ENCODE measurements at regions not wholly inside any gene's neighbourhood (a gene's known extent, or its start where the extent isn't known, plus 50 kb on each side); places are given as distances from the start of the nearest gene placed in this dataset.
A peak's percentile ranks its signal among the peaks of the same experiment; 100 is the strongest.

DNA sequence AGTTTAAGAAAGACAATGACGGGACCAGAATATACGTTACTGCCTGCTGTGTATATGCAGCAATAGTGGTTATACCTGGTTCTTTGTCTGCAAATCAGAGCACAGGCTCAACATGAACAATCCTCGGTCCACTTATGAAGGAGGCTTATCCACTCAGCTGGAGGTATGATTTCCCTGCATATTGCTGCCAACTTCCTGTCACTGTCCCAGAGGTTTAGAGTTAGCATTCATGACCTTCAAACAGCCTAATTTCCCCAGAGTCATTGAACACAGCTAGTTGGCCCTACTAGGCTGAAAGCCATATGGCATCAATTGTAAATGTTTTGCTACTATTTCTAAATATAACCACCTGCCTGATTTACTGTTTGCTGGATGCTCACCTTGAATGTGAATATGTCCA lies 224.9 kb upstream of the ZNF717 start:
- DNase-seq (ENCODE audit: low spot score), result no peak

DNA sequence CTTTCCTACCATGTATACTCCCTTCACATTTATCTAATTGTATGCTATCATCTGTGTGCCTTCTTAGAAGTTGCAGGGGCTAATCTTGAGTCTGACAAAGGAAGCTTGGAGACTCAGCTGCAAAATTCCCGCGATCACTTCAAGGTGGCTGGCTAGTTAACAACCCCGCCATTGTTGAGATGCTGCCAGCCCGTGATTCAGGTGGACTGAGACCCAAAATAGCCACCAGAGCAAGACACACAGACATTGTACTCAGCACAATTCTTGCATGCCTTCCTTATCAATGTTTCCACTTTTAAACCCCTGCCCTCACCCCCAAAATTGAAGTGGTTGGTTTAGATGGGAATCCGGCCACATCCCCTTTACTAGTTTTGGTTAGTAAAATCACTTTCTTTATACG lies 225.8 kb upstream of the ZNF717 start:
- DNase-seq (ENCODE audit: low spot score), result no peak

DNA sequence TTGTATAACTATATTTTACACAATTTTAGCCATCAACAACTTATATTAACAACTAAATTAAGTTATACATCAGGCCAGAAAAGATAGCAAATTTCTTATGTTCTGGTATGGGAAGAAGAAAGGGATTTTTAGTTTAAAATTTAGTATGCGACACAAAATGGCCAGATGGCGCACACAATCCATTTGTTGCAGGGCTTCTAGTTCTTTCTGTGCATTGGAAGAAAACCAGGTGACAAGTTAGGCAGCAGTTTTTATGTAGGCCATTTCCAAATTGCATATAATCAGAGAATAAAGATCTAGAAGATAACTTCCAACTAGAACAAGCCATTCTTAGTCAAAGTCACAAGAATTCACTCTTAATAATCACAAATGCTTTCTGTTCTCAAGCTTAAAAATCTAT lies 230.1 kb upstream of the ZNF717 start:
- no peak for DNase-seq (ENCODE audit: low spot score)

DNA sequence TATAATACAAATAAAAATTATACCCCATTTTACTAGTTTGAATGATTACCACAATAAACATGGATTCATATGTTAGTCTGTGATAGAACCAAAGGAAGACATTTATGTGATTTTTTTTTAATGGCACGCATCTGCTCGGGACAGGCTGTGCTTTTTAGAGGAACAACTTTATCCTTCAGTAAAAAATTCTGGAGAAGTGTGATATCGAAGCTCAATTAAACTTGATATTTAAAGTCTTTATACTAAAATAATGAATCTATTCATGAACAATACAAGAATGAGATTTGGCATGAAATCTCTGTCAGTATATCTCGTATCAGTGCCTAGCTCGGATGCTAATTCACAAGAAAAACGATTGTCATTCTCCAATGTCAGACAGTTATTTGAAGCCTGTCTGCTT lies 230.8 kb upstream of the ZNF717 start:
- no peak for DNase-seq (ENCODE audit: low spot score)

DNA sequence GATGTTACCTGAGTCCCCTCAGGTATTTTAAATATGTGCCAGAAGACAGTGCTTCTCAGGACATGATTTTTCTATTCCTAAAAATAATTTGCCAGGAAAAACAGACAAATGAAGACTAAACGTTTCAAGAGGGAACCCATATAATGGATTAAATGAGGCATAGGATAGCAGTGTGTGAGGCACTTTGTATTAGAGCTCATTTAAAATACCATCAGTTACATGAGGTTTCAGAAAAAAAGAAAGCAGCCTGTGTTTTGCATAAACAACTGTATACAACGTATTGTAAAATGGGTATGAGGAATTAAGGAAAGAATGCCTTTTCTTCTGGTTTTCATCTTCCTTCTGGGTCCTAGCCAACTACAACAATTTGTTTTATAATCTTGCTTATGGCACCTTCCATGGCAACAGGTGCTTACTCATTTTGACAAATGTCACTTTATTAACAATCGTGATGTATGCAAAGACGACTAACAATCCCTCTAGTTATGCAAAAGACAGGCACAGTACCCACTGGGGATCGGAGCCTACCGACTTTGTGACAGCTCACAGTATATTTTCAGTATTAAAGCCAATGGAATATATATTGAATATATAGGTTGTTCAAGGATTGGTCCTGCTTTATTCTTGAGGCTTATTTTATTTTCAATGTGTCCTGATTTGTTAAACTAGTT lies 231.6 kb upstream of the ZNF717 start:
- DNase-seq (ENCODE audit: low spot score), result no peak

DNA sequence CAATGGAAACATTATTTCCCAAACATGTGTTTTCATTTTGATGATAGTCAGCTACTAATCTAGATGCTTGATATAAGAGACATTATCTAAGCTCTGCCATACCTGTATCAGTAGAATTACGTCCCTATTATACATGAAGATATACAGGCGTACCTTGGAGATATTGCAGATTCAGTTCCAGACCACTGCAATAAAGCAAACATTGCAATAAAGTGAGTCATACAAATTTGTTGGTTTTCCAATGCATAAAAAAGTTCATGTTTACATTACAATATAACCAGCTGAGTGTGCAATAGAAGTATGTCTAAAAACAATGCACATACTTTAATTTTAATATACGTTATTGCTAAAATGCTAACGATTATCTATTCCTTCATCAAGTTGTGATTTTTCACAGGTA lies 236.0 kb upstream of the ZNF717 start:
- no peak for DNase-seq (ENCODE audit: low spot score)

DNA sequence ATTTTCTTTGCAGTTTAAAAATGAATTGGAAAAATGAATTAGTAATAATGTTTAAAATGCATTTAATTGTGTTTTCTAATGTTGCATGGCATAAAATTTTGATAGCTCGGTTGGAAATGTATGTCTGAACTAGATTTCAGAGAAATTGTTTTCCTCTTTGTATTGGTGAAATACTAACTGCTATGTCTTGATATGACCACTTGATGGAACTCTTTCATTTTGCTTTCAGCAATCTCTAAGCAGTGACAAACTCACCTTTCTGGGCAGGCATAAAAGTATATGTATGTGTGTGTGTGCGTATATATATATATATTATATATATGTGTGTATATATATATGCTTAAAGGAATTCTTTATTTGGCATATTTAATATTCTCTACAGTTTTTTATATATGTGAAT lies 239.3 kb upstream of the ZNF717 start:
- peak; percentile 21 for DNase-seq (ENCODE audit: low spot score)

DNA sequence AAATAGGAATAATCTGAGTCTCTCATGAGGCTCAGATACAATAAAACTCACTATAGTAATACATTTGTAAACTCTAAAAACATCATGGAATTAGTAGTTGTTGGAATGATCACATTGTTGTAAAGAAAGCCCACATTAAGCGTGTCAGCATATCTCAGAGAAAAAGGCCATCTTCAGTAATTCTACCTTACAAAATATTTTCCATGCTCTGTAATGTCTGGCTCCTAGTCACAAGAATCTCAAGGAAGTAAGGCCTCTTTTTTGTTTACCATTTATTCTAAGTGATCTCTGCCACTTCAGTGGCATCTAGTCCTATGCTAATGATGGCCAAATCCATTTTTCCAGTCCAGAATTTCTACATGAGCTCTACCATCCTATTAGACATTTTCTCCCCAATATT lies 240.2 kb upstream of the ZNF717 start:
- no peak for DNase-seq (ENCODE audit: low spot score)

DNA sequence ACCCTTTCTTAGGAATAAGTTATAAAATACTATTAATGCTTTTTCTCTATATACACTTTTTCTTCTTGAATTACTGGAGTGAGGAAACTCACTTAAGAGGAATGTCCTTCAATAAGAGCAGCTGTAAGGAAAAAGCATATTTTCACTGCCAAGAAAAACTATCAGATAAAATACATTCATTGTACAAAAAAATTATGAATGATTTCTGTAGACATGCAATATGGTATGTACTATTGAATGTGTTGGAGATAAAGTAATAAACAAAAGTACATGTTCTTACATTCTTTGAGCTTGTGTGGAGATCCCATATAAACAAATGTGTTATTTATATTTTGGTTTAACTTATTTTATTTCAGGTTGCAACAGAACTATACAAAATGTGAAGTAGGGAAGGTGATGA lies 241.0 kb upstream of the ZNF717 start:
- DNase-seq (ENCODE audit: low spot score), result no peak

DNA sequence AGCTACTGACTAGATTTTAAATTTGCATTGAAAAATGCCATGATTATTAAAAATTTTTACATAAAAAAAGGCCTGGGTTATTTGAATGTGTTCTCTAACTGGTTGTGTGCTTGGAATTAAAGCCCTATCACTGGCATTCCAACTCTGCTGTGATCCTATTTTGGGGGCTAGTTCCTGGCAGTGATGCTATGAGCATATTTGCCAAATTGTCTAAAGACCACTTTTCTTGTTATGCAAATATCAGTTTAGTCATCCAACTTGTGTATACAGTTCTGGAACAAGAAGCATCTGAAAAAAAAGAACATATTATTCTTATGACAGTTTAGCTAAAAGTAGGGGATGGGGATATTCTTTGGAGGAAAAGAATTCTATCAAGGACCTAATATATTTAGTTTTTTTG lies 243.4 kb upstream of the ZNF717 start:
- DNase-seq (ENCODE audit: low spot score), result no peak

DNA sequence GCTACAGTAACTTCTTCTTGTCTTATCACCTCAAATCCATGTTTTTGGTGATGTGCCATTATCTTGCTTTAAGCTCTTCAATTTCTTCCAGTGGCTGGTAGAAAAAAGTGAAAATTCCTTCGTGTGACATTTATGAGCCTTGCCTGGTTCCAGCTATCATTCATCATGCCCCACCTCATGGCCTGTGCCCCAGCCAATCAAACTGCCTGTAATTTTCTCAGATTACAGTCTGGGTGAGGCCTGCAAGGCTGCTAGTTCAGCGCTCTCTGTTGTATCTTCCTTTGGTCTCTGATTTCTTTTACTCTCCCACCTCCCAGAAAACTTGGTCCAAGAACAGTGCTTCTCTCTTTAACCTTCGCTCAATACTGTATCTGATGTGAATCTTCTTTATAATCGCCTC lies 249.3 kb upstream of the ZNF717 start:
- no peak for DNase-seq (ENCODE audit: low spot score)

DNA sequence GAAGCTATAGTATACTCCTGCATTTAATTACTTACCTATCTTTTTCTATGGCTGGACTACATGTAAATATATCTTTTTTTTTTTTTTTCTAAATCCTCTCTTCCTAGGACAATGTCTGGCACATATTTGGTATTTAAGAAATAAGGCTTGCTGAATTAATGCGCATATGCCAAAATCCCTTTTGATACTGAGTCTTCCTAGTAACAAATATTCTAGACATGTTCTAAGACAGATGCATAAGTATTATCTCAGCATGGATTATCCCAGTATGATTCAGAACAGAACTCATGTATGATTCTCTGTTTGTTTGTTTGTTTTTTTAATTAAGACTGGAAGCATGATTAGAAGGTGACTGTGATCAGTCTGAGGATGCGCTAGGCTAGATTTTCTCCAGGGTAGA lies 249.8 kb upstream of the ZNF717 start:
- no peak for DNase-seq (ENCODE audit: low spot score)

DNA sequence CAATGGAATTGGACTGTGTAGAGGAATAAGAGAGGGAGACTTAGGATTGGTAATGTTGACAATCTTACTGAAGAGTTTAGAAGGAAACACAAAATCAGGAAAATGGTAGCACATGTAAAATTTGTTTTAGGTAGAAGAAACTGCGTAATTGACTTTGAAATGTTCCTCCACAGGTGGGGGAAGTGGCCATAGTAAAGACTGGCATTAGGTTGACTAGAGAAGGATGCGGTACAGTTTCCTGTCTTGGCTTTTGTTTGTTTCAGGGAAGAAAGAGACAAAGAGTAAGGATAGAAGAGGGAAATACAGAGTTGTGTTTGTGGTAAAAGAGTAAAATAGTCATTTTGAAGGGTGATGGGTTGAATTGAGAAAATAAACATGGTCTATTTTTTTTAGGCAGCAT lies 253.6 kb upstream of the ZNF717 start:
- no peak for DNase-seq (ENCODE audit: low spot score)

DNA sequence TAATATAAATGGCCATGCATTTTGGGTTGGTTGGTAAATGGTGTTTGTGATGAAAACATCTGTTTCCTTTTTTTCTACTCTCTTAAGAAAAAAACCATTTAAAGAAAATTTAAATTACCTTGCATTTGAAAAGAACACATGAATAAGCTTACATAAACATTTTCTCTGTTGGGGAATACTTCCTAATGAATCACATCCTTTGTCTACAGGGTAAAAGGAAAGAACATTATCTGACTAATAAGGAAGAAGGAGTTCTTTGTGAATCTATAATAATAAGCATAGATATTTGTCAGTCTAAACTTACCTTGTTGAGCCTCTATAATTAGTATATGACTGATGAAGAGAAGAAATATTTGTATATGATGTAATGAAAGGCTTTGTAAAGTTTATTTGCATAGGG lies 254.1 kb upstream of the ZNF717 start:
- no peak for DNase-seq (ENCODE audit: low spot score)

DNA sequence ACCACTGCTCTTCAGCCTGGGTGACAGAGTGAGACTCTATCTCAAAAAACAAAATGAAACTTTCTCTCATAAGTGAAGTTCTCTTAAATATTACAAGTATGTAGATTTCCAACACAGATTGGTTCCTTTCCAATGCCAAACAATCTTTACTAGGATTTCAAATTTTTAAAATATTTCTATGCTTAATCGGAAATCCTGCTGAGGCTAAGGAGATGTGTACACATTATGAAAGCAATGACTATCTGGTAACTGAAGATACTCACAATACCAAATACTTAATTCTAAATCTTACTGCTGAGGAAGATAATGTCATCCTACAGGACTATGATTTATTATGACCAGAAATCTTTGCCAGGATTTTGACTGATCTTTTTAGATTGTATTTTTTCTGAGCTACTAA lies 255.6 kb upstream of the ZNF717 start:
- no peak for DNase-seq (ENCODE audit: low spot score)

DNA sequence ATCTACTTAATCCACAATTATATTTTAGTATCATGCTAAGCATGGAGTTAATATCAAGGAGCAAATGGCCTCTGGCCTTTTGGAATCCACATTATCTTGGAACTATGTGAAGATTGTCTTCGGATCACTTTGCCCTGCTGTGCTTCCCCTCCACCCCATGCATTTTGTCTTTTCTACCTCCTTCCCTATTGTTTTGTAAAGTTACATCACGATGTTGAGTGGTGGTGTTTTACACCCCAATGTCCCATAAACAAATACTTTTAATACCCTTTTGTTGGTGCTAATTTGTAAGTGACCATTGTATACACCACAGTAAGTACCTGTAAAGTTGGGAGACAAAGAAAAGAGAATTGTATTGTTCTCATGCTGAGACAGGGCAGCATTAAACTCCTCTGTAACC lies 258.4 kb upstream of the ZNF717 start:
- no peak for DNase-seq (ENCODE audit: low spot score)

DNA sequence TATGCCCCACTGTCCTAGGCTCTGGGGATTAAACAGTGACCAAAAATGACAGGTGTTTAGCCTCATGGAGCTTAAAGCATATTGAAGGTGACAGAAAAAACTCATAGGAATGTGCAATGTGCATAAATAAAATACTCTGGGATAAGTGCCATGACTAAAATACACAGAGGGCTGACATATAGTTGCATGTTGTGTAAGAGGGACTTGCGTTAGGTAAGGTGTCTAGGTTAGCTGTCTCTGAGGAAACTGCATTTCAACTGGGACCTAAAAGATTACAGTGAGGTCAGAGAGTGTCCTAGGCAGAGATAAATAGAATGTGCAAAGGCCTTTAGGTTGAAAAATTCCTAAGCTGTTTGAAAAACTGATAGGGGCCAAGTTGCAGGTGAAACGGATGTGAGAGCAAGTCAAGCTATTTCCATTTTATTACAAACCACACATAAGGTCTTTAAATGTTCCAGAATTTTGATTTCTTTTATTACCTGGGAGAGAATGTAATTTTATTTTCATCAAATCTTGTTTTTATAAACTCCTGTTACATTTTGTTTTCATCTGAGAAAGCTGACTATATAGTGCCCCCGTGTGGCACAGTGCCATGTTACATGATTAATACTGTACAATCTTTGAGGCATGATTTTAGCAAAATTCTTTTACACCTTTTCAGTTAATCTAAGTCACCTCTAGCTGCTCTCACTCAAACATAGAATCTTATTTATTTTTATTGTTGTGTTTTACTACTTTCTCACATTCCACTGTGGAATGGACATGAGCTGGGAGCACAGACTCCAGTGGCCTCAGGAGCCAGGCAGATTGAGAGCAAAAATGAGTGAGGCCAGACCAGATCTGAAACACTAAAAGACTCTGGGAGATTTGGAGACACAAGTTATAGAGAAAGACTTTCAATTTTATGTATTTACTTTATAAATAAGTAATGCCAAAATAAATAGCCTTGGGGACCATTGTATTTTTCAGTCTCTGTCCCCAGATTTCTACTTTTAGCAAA lies 259.6 kb upstream of the ZNF717 start:
- peak; percentile 38 for DNase-seq (ENCODE audit: low spot score)

DNA sequence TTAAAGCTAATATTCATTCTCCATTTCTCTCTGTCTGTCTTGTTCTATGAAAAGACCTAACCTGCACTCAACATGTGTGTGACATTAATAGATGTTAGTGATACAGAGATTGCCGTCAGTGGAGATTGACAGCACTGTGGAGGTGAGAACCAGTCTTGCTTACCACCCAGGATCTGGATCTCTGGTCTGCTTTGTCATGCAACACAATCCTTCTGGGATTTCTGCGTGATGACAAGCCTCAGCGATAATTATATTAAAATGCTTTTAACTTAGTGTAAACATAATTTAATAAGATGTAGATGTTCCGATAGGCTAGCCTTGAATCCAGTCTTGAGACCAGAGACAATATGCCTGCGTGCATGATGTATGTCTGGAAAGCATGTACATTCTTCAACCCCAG lies 262.0 kb upstream of the ZNF717 start:
- peak; percentile 23 for DNase-seq (ENCODE audit: low spot score)

DNA sequence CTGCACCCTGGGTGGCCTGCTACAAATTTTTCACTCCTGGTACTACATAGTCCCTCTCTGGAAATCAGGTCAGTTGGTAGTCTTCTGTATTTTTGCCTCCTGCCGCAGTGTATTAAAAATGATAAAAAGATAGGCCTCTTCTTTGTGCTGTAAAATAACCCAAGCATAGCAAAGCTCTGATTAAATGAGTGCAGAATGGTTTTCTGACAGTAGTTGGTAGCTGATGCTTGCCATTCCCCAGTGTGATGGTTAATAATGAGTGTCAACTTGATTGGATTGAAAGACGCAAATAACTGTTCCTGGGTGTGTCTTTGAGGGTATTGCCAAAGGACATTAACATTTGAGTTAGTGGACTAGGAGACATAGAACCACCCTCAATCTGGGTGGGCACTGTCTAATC lies 264.4 kb upstream of the ZNF717 start:
- DNase-seq (ENCODE audit: low spot score), result no peak

DNA sequence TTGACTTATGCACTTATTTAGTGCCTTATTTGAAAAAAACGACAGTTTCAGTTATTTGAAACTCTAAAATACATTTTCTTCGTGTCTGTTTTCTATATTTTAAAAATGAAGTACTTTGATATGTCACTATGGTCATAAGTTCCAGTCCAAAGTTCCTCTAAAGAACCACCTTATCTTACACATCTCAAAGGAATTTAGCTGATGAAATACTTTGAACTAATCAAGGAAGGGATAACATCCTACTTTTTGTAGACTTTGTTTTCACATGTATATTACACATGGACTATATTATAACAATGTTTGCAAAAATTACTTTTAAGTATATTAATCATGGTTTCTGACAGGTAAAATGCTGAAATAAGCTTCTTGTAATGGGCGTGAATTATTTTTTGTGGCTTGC lies 265.8 kb upstream of the ZNF717 start:
- no peak for DNase-seq (ENCODE audit: low spot score)

DNA sequence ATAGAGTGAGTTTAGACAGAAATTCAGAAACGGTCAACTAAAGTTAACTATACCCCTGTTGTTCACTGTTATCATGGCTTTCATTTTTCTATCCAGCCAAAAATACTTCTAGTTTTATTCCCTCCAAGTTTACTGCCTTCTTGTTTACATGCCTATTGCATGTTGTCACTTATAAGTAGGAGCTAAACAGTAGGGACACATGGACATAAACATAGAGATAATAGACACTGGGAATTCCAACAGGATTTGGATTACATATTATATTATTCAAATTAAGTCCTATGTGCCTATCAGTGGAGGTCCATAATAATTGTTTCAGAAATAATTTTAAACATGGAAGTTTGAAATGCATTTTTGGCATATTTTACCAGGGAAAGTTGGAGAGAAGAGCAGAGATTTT lies 269.1 kb upstream of the ZNF717 start:
- DNase-seq (ENCODE audit: low spot score), result no peak

DNA sequence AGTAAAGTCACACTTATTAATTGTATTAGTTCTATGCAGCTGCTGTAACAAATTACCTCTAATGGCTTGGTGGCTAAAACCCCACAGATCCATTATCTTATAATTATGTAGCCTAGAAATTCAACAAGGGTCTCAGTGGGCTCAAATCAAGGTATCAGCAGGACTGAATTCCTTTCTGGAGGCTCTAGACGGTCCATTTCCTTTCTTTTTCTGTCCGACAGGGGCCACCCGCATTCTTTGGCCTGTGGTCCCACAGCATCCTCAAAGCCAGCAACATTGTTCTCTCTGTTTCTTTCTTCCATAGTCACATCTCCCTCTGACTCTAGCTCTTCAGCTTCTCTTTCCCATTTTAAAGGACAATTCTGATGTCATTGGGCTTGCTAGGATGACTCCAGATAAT lies 276.3 kb upstream of the ZNF717 start:
- DNase-seq (ENCODE audit: low spot score), result no peak

DNA sequence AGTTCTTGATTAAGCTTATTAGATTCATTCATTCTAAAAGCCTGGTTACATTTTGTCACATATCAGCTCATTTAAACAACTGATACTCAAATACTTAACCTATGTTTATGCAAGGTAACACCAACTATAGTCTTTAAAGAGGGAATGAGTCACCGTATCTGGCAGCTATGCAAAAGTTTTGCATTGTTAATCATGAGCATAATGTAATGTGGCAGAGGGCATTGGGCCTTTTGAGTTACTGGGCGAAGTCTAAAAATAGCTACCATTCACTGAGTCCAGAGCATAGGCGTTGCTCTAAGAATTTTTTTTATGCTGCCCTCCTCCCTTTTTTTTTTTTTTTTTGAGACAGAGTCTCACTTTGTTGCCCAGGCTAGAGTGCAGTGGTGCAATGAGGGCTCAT lies 277.7 kb upstream of the ZNF717 start:
- DNase-seq (ENCODE audit: low spot score), result no peak

DNA sequence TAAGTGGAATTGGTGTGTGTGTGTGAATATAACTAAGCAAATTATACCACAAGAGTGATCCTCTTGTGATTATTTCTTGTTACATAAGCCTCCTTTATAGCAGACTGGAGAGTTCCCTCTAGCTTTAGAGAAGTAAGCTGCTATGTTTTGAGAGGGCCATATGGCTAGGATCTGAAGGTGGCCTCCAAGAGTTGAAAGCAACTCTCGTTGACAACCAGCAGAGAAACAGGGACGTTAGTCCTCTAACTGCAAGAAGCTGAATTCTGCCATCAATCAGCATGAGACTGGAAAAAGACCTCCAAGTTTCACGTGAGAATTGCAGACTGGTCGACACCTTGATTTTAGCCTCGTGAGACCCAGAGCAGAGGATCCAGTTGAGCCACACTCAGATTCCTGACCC lies 278.5 kb upstream of the ZNF717 start:
- no peak for DNase-seq (ENCODE audit: low spot score)

Measured in D341Med (cell line).